Endothelial cell of umbilical vein (primary cell): ENCODE measurements at regions not wholly inside any gene's neighbourhood (a gene's known extent, or its start where the extent isn't known, plus 50 kb on each side); places are given as distances from the start of the nearest gene placed in this dataset.

Experiments used
- JUN ChIP-seq: IDR thresholded peaks from 2 replicates; pipeline ENCODE4 v1.6.1; 2011; ENCODE audit warnings: borderline replicate concordance, low read depth; ENCODE audit not compliant: insufficient read length, insufficient read depth
- POLR2AphosphoS5 ChIP-seq: IDR thresholded peaks from 2 replicates; pipeline ENCODE4 v1.6.1; 2012; ENCODE audit warnings: low read depth, mild to moderate bottlenecking, control low read depth, low read length, moderate library complexity; ENCODE audit not compliant: insufficient read depth
- TF ChIP-seq, protein P1 (sequence below), 2 donors: IDR thresholded peaks; 1 replicate in 1 of 2; 2 replicates in 1 of 2; pipeline ENCODE4 v1.5.1; 2011; ENCODE audit warnings: low read length in 2 of 2, mild to moderate bottlenecking in 2 of 2, moderate library complexity in 2 of 2, control low read depth in 1 of 2, inconsistent platforms in 1 of 2, low read depth in 1 of 2; ENCODE audit not compliant: insufficient read depth in 1 of 2; ENCODE audit errors: extremely low read depth in 1 of 2

DNA sequence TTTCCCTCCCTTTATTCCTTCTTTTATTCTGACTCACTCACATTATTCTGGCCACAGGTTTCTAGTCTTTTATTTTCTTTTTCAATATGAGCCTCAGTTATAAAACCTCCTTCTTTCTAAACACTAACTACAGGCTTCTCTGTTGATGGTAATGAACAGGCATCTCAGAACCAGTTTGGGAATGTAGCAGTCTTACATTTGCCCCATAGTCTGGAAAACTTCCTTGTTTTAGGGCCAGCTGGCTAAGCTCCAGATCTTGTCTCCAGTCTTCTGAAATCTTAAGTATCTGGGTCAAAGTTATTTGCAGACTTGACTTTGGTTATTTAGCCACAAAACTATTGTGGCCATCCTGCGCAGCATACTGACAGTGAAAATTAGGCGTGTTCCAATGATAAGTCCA lies 97.0 kb upstream of the MAN1A1 start:
- TF ChIP-seq, protein P1, sequence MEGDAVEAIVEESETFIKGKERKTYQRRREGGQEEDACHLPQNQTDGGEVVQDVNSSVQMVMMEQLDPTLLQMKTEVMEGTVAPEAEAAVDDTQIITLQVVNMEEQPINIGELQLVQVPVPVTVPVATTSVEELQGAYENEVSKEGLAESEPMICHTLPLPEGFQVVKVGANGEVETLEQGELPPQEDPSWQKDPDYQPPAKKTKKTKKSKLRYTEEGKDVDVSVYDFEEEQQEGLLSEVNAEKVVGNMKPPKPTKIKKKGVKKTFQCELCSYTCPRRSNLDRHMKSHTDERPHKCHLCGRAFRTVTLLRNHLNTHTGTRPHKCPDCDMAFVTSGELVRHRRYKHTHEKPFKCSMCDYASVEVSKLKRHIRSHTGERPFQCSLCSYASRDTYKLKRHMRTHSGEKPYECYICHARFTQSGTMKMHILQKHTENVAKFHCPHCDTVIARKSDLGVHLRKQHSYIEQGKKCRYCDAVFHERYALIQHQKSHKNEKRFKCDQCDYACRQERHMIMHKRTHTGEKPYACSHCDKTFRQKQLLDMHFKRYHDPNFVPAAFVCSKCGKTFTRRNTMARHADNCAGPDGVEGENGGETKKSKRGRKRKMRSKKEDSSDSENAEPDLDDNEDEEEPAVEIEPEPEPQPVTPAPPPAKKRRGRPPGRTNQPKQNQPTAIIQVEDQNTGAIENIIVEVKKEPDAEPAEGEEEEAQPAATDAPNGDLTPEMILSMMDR (IDR thresholded peaks at IDR 0.05; ENCODE audit: extremely low read depth in 1 of 2, insufficient read depth in 1 of 2, low read depth in 1 of 2, low read length in 2 of 2): no peak
- no peak for TF ChIP-seq POLR2AphosphoS5
- TF ChIP-seq JUN: no peak
